ENCODE measurements at regions not wholly inside any gene's neighbourhood (a gene's known extent, or its start where the extent isn't known, plus 50 kb on each side); places are given as distances from the start of the nearest gene placed in this dataset.
A peak's percentile ranks its signal among the peaks of the same experiment; 100 is the strongest.

- H3K79me1 ChIP-seq (replicated peaks; ENCODE audit: low read length, poor library complexity, severe bottlenecking): no peaks in the 10 kb centered on the region
Measured at GRCh38 chr7:23944131-23944530, 234.1 kb downstream of the STK31 start.

GRCh38 chr7:23945472-23945871 is 235.5 kb downstream of the STK31 start:
- Histone ChIP-seq H2BK120ac (ENCODE audit: low read depth, low read length) (no peak overlapping the region), H3K27me3 (ENCODE audit: control insufficient read depth in 1 of 2, insufficient read depth in 1 of 2, low read length in 2 of 2) (no peaks in the 10 kb centered on the region), H3K4ac (ENCODE audit: low read depth in 1 of 2, low read length in 2 of 2) (no peak overlapping the region), H2AK5ac (ENCODE audit: low read length, severe bottlenecking) (no peak overlapping the region), H3K23ac (ENCODE audit: low read length in 2 of 2) (no peak overlapping the region), H2BK12ac (ENCODE audit: low read length in 2 of 2) (no peak overlapping the region), H3K4me3 (ENCODE audit: insufficient read depth in 1 of 2, low read depth in 1 of 2, low read length in 2 of 2) (no peak overlapping the region), H3K27ac (ENCODE audit: low read length, poor library complexity, severe bottlenecking) (no peak overlapping the region), H3K9me3 (ENCODE audit: control insufficient read depth, low read length) (peaks cover 27% of the 10 kb centered on the region), H4K91ac (ENCODE audit: low read length) (no peak overlapping the region), H3K4me1 (ENCODE audit: control insufficient read depth, insufficient read depth, low read depth, low read length) (no peaks in the 10 kb centered on the region), H2BK5ac (ENCODE audit: low read depth, low read length, poor library complexity, severe bottlenecking) (no peak overlapping the region), H2AFZ (ENCODE audit: low read depth, low read length) (no peak overlapping the region), H3K79me1 (replicated peaks; ENCODE audit: low read length, poor library complexity, severe bottlenecking) (no peaks in the 10 kb centered on the region), H3K36me3 (ENCODE audit: control insufficient read depth in 1 of 2, insufficient read depth in 2 of 2, low read depth in 1 of 2, low read length in 2 of 2) (no peaks in the 10 kb centered on the region), H3K9ac (ENCODE audit: low read length) (no peak overlapping the region), H2BK15ac (ENCODE audit: low read depth, poor library complexity, severe bottlenecking) (no peak overlapping the region), H3K14ac (ENCODE audit: low read length in 2 of 2) (no peak overlapping the region), H3K18ac (ENCODE audit: low read depth in 1 of 2, low read length in 2 of 2) (no peak overlapping the region), H3K4me2 (ENCODE audit: low read length, poor library complexity, severe bottlenecking) (no peak overlapping the region), H4K8ac (ENCODE audit: low read length) (no peak overlapping the region)
- no peak for DNase-seq

More at GRCh38 chr7:23944131-23944530, 234.1 kb downstream of the STK31 start:
- H4K8ac ChIP-seq (ENCODE audit: low read length): no peak overlapping the region
- no peak for DNase-seq
- no peak overlapping the region for H3K14ac ChIP-seq (ENCODE audit: low read length in 2 of 2)
- no peak overlapping the region for H2AFZ ChIP-seq (ENCODE audit: low read depth, low read length)
- H2BK12ac ChIP-seq (ENCODE audit: low read length in 2 of 2): no peak overlapping the region
- no peak overlapping the region for H2AK5ac ChIP-seq (ENCODE audit: low read length, severe bottlenecking)
- no peak overlapping the region for H3K18ac ChIP-seq (ENCODE audit: low read depth in 1 of 2, low read length in 2 of 2)
- 91% methylated on average over 2 of the region's 2 CpGs for WGBS
- H3K27ac ChIP-seq (ENCODE audit: low read length, poor library complexity, severe bottlenecking): no peak overlapping the region
- H3K23ac ChIP-seq (ENCODE audit: low read length in 2 of 2): no peak overlapping the region
- no peak overlapping the region for H2BK5ac ChIP-seq (ENCODE audit: low read depth, low read length, poor library complexity, severe bottlenecking)
- no peak overlapping the region for H4K91ac ChIP-seq (ENCODE audit: low read length)
- no peak overlapping the region for H3K4ac ChIP-seq (ENCODE audit: low read depth in 1 of 2, low read length in 2 of 2)
- H2BK120ac ChIP-seq (ENCODE audit: low read depth, low read length): no peak overlapping the region
- H3K36me3 ChIP-seq (ENCODE audit: control insufficient read depth in 1 of 2, insufficient read depth in 2 of 2, low read depth in 1 of 2, low read length in 2 of 2): no peaks in the 10 kb centered on the region
- no peaks in the 10 kb centered on the region for H3K27me3 ChIP-seq (ENCODE audit: control insufficient read depth in 1 of 2, insufficient read depth in 1 of 2, low read length in 2 of 2)
- no peak overlapping the region for H2BK15ac ChIP-seq (ENCODE audit: low read depth, poor library complexity, severe bottlenecking)
- no peaks in the 10 kb centered on the region for H3K4me1 ChIP-seq (ENCODE audit: control insufficient read depth, insufficient read depth, low read depth, low read length)
- H3K4me2 ChIP-seq (ENCODE audit: low read length, poor library complexity, severe bottlenecking): no peak overlapping the region
- peaks cover 27% of the 10 kb centered on the region for H3K9me3 ChIP-seq (ENCODE audit: control insufficient read depth, low read length)
- H3K4me3 ChIP-seq (ENCODE audit: insufficient read depth in 1 of 2, low read depth in 1 of 2, low read length in 2 of 2): no peak overlapping the region
- H3K9ac ChIP-seq (ENCODE audit: low read length): no peak overlapping the region

- Histone ChIP-seq H3K4ac (ENCODE audit: low read depth in 1 of 2, low read length in 2 of 2) (no peak overlapping the region), H2AFZ (ENCODE audit: low read depth, low read length) (no peak overlapping the region), H3K14ac (ENCODE audit: low read length in 2 of 2) (no peak overlapping the region), H3K18ac (ENCODE audit: low read depth in 1 of 2, low read length in 2 of 2) (no peak overlapping the region), H3K9me3 (ENCODE audit: control insufficient read depth, low read length) (peaks cover 3% of the 10 kb centered on the region), H3K4me1 (ENCODE audit: control insufficient read depth, insufficient read depth, low read depth, low read length) (peaks cover 3% of the 10 kb centered on the region), H4K91ac (ENCODE audit: low read length) (no peak overlapping the region), H3K23ac (ENCODE audit: low read length in 2 of 2) (no peak overlapping the region), H3K27me3 (ENCODE audit: control insufficient read depth in 1 of 2, insufficient read depth in 1 of 2, low read length in 2 of 2) (no peaks in the 10 kb centered on the region), H2BK15ac (ENCODE audit: low read depth, poor library complexity, severe bottlenecking) (no peak overlapping the region), H2AK5ac (ENCODE audit: low read length, severe bottlenecking) (no peak overlapping the region), H3K4me3 (ENCODE audit: insufficient read depth in 1 of 2, low read depth in 1 of 2, low read length in 2 of 2) (no peak overlapping the region), H3K4me2 (ENCODE audit: low read length, poor library complexity, severe bottlenecking) (no peak overlapping the region), H2BK12ac (ENCODE audit: low read length in 2 of 2) (no peak overlapping the region), H2BK120ac (ENCODE audit: low read depth, low read length) (no peak overlapping the region), H3K79me1 (replicated peaks; ENCODE audit: low read length, poor library complexity, severe bottlenecking) (no peaks in the 10 kb centered on the region), H3K36me3 (ENCODE audit: control insufficient read depth in 1 of 2, insufficient read depth in 2 of 2, low read depth in 1 of 2, low read length in 2 of 2) (no peaks in the 10 kb centered on the region), H3K9ac (ENCODE audit: low read length) (no peak overlapping the region), H3K27ac (ENCODE audit: low read length, poor library complexity, severe bottlenecking) (no peak overlapping the region), H4K8ac (ENCODE audit: low read length) (no peak overlapping the region), H2BK5ac (ENCODE audit: low read depth, low read length, poor library complexity, severe bottlenecking) (no peak overlapping the region)
- peak; percentile 51 for DNase-seq
Measured at GRCh38 chr7:23955145-23955544, 245.1 kb downstream of the STK31 start.

GRCh38 chr7:23955600-23956149 is 245.7 kb downstream of the STK31 start:
- Histone ChIP-seq H3K79me1 (replicated peaks; ENCODE audit: low read length, poor library complexity, severe bottlenecking) (no peaks in the 10 kb centered on the region), H3K9me3 (ENCODE audit: control insufficient read depth, low read length) (peaks cover 3% of the 10 kb centered on the region), H3K4me1 (ENCODE audit: control insufficient read depth, insufficient read depth, low read depth, low read length) (peaks cover 3% of the 10 kb centered on the region), H3K18ac (ENCODE audit: low read depth in 1 of 2, low read length in 2 of 2) (peak overlapping the region; percentile 37 to 76), H2BK5ac (ENCODE audit: low read depth, low read length, poor library complexity, severe bottlenecking) (no peak overlapping the region), H3K36me3 (ENCODE audit: control insufficient read depth in 1 of 2, insufficient read depth in 2 of 2, low read depth in 1 of 2, low read length in 2 of 2) (no peaks in the 10 kb centered on the region), H3K4me2 (ENCODE audit: low read length, poor library complexity, severe bottlenecking) (no peak overlapping the region), H2BK15ac (ENCODE audit: low read depth, poor library complexity, severe bottlenecking) (no peak overlapping the region), H3K14ac (ENCODE audit: low read length in 2 of 2) (peak overlapping the region in 1 of 2 experiments; percentile 55), H3K27me3 (ENCODE audit: control insufficient read depth in 1 of 2, insufficient read depth in 1 of 2, low read length in 2 of 2) (no peaks in the 10 kb centered on the region), H3K27ac (ENCODE audit: low read length, poor library complexity, severe bottlenecking) (no peak overlapping the region), H3K23ac (ENCODE audit: low read length in 2 of 2) (no peak overlapping the region), H3K4me3 (ENCODE audit: insufficient read depth in 1 of 2, low read depth in 1 of 2, low read length in 2 of 2) (no peak overlapping the region), H3K4ac (ENCODE audit: low read depth in 1 of 2, low read length in 2 of 2) (peak overlapping the region; percentile 80 to 88), H4K91ac (ENCODE audit: low read length) (peak overlapping the region; percentile 94), H3K9ac (ENCODE audit: low read length) (no peak overlapping the region), H2BK120ac (ENCODE audit: low read depth, low read length) (peak overlapping the region; percentile 81), H2AK5ac (ENCODE audit: low read length, severe bottlenecking) (no peak overlapping the region), H2BK12ac (ENCODE audit: low read length in 2 of 2) (peak overlapping the region; percentile 47 to 95), H2AFZ (ENCODE audit: low read depth, low read length) (no peak overlapping the region), H4K8ac (ENCODE audit: low read length) (peak overlapping the region; percentile 66)
- no peak for DNase-seq
- WGBS: 82% methylated on average over 4 of the region's 4 CpGs

Data from mesenchymal stem cell (in vitro differentiated cells and primary cell).